GM23248 (cell line): ENCODE measurements at regions not wholly inside any gene's neighbourhood (a gene's known extent, or its start where the extent isn't known, plus 50 kb on each side); places are given as distances from the start of the nearest gene placed in this dataset.

Experiments used
- DNase-seq: peaks from one replicate; pipeline ENCODE4 v3.0.0-alpha.2; 2015
- H2AFZ ChIP-seq: fragments of 200-600 bp; sonication (generic); 2 replicates; pipeline ENCODE4 v1.6.1; 2016; ENCODE audit warnings: antibody characterized with exemption
- H3F3A ChIP-seq: fragments of 200-600 bp; sonication (generic); 2 replicates; pipeline ENCODE4 v1.6.1; 2016; ENCODE audit warnings: mild to moderate bottlenecking, antibody characterized with exemption, mixed run types; ENCODE audit not compliant: insufficient read depth
- H3K27ac ChIP-seq: fragments of 200-600 bp; sonication (generic); 2 replicates; pipeline ENCODE4 v1.5.1; 2016; ENCODE audit warnings: mild to moderate bottlenecking
- H3K27me3 ChIP-seq: fragments of 200-600 bp; sonication (generic); replicated peaks from 2 replicates; pipeline ENCODE4 v1.6.1; 2016; ENCODE audit warnings: mild to moderate bottlenecking; ENCODE audit not compliant: insufficient read depth
- H3K36me3 ChIP-seq: fragments of 200-600 bp; sonication (generic); 2 replicates; pipeline ENCODE4 v1.6.1; 2016; ENCODE audit warnings: low read depth, mild to moderate bottlenecking
- H3K4me1 ChIP-seq: fragments of 200-600 bp; sonication (generic); 2 replicates; pipeline ENCODE4 v1.6.1; 2016; ENCODE audit warnings: mild to moderate bottlenecking; ENCODE audit not compliant: insufficient read depth
- H3K4me2 ChIP-seq: fragments of 200-600 bp; sonication (generic); one replicate; pipeline ENCODE4 v1.6.1; 2016; ENCODE audit warnings: mild to moderate bottlenecking; ENCODE audit not compliant: unreplicated experiment
- H3K4me3 ChIP-seq: fragments of 200-600 bp; sonication (generic); 2 replicates; pipeline ENCODE4 v1.5.1; 2016; ENCODE audit warnings: mild to moderate bottlenecking
- H3K79me2 ChIP-seq: fragments of 200-600 bp; sonication (generic); 2 replicates; pipeline ENCODE4 v1.6.1; 2016; ENCODE audit warnings: mild to moderate bottlenecking; ENCODE audit not compliant: insufficient read depth
- H3K9ac ChIP-seq: fragments of 200-600 bp; sonication (generic); 2 replicates; pipeline ENCODE4 v1.6.1; 2016; ENCODE audit warnings: mild to moderate bottlenecking
- H3K9me2 ChIP-seq: fragments of 200-600 bp; sonication (generic); 2 replicates; pipeline ENCODE4 v1.6.1; 2016; ENCODE audit warnings: mixed run types, mild to moderate bottlenecking, moderate library complexity; ENCODE audit not compliant: insufficient read depth
- H3K9me3 ChIP-seq: fragments of 200-600 bp; sonication (generic); one replicate; pipeline ENCODE4 v1.6.1; 2017; ENCODE audit warnings: low read depth
- H4K20me1 ChIP-seq: fragments of 200-600 bp; sonication (generic); 2 replicates; pipeline ENCODE4 v1.6.0; 2016; ENCODE audit not compliant: insufficient read depth
- EZH2 ChIP-seq: fragments of 200-600 bp; sonication (generic); IDR thresholded peaks from 2 replicates; pipeline ENCODE4 v1.6.1; 2018; ENCODE audit warnings: antibody characterized with exemption, mild to moderate bottlenecking; ENCODE audit not compliant: insufficient read depth, poor library complexity, severe bottlenecking
- EZH2phosphoT487 ChIP-seq: fragments of 200-600 bp; sonication (generic); IDR thresholded peaks from 2 replicates; pipeline ENCODE4 v1.6.1; 2018; ENCODE audit warnings: antibody characterized with exemption, moderate library complexity, mild to moderate bottlenecking, low read depth; ENCODE audit not compliant: insufficient read depth
- WGBS, 2 experiments: methylation state at CpG; one replicate each; pipeline ENCODE4 v1.1.6; 2015 to 2017; ENCODE audit warnings: low lambda C conversion rate in 2 of 2, low coverage in 1 of 2; ENCODE audit errors: missing lambda C conversion rate in 2 of 2; 5-methylcytosine and 5-hydroxymethylcytosine counted together
- in situ Hi-C: fragments of 300-500 bp; cut with MboI; formaldehyde crosslinking; loops from 2 replicates; pipeline ENCODE4 v1.15.0; 2020

DNA sequence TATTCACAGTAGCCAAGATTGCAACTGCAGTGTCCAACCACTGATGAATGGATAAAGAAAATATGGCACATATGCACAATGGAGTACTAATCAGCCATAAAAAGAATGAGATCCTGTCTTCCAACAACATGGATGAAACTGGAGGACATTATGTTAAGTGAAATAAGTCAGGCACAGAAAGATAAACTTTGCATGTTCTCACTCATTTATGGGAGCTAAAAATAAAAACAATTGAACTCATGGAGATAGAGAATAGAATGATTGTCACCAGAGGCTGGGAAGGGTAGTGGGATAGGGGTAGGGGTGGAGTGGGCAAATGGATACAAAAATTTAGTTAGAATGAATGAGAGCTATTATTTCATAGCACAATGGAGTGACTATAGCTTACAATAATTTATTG, 305.5 kb upstream of the ETAA1 start:
- in situ Hi-C loops = no loop called here
- Histone ChIP-seq H3K9me3 (no peaks in the 10 kb centered on the region), H3K9me2 (no peaks in the 10 kb centered on the region), H2AFZ (no peak overlapping the region), H3F3A (no peaks in the 10 kb centered on the region), H3K9ac (no peak overlapping the region), H3K4me1 (no peaks in the 10 kb centered on the region), H3K27me3 (no peaks in the 10 kb centered on the region), H4K20me1 (no peaks in the 10 kb centered on the region), H3K4me3 (no peak overlapping the region), H3K27ac (no peak overlapping the region), H3K36me3 (no peaks in the 10 kb centered on the region), H3K79me2 (no peaks in the 10 kb centered on the region), H3K4me2 (no peak overlapping the region)
- no peak for TF ChIP-seq EZH2phosphoT487
- TF ChIP-seq EZH2 = no peak
- no peak for DNase-seq

DNA sequence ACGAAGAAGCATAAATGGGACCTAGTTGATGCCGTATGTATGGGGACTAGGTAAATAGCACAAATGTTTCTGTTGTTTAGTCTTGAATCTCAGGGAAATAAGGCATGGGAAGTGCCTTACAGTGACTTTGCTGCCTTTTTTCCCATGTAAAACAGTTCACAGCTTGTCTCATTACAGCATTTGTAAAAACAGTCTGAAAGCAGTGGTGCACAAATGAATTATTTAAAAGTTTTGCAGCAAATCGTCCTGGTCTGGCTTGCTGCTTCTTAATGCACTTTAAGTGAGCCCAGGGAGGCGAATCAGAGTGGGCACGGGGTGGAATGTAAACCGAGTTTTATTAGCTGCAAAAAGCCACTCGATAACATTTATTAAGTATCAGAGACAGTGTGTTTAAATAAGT, 302.0 kb upstream of the ETAA1 start:
- no peaks in the 10 kb centered on the region for H3K36me3 ChIP-seq
- no peak overlapping the region for H3K27ac ChIP-seq
- H3F3A ChIP-seq = no peaks in the 10 kb centered on the region
- no peak overlapping the region for H3K4me2 ChIP-seq
- no peaks in the 10 kb centered on the region for H4K20me1 ChIP-seq
- in situ Hi-C loops = no loop called here
- no peaks in the 10 kb centered on the region for H3K79me2 ChIP-seq
- no peak for DNase-seq
- no peaks in the 10 kb centered on the region for H3K4me1 ChIP-seq
- H2AFZ ChIP-seq = no peak overlapping the region
- no peaks in the 10 kb centered on the region for H3K27me3 ChIP-seq
- 62 to 66% methylated on average over 7 of the region's 7 CpGs for WGBS, 2 experiments
- TF ChIP-seq EZH2 = no peak
- no peak for TF ChIP-seq EZH2phosphoT487
- no peaks in the 10 kb centered on the region for H3K9me2 ChIP-seq
- H3K9ac ChIP-seq = no peak overlapping the region
- no peak overlapping the region for H3K4me3 ChIP-seq
- no peaks in the 10 kb centered on the region for H3K9me3 ChIP-seq

DNA sequence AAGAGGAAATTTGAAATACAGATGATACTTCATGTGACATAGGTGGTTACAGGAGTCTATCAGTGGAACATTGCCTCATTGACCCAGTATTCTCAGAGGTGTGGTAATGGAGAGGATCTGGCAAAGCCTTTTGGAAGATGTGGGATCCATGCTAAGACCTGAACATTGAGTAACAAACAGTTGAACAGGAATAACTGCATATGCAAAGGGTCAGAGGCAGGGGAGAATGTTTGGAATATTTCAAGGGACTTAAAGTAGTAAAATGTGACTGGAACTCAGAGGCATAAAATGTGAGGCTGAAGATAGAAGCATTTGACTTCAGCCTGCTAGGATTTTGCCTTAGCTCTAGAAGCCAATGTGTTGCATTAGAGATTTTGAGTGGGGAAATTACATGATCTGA, 300.2 kb upstream of the ETAA1 start:
- H3K36me3 ChIP-seq = no peaks in the 10 kb centered on the region
- H3F3A ChIP-seq = no peaks in the 10 kb centered on the region
- H3K27me3 ChIP-seq = no peaks in the 10 kb centered on the region
- DNase-seq = no peak
- H3K9me2 ChIP-seq = no peaks in the 10 kb centered on the region
- no peak overlapping the region for H3K4me3 ChIP-seq
- no peak overlapping the region for H2AFZ ChIP-seq
- TF ChIP-seq EZH2phosphoT487 = no peak
- TF ChIP-seq EZH2 = no peak
- H3K27ac ChIP-seq = no peak overlapping the region
- H3K4me1 ChIP-seq = no peaks in the 10 kb centered on the region
- no peak overlapping the region for H3K4me2 ChIP-seq
- H3K79me2 ChIP-seq = no peaks in the 10 kb centered on the region
- no peak overlapping the region for H3K9ac ChIP-seq
- H4K20me1 ChIP-seq = no peaks in the 10 kb centered on the region
- in situ Hi-C loops = no loop called here
- H3K9me3 ChIP-seq = no peaks in the 10 kb centered on the region

DNA sequence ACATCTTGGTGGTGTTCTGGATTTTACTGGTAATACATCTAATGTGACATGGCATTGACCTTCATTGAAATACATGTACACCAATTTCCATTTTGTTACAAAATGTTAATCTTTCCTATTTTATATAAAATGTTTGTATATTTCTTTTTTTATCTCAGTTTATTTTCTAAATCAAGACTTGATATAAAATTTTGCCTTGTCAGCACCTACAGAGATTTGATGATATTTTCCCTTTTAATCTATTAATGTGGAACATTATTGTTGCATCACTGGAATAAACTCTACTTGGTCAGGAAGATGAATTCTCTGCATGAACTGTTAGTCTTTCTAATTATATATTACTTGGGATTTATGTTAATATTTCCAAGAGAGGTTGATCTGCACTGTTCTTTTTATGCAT, 294.0 kb upstream of the ETAA1 start:
- no peak overlapping the region for H3K4me2 ChIP-seq
- H3K9me2 ChIP-seq = no peaks in the 10 kb centered on the region
- no peak overlapping the region for H2AFZ ChIP-seq
- no peak overlapping the region for H3K27ac ChIP-seq
- no peak for DNase-seq
- no peaks in the 10 kb centered on the region for H3K4me1 ChIP-seq
- no peaks in the 10 kb centered on the region for H3K36me3 ChIP-seq
- TF ChIP-seq EZH2 (no peak), EZH2phosphoT487 (no peak)
- H4K20me1 ChIP-seq = no peaks in the 10 kb centered on the region
- no peaks in the 10 kb centered on the region for H3K27me3 ChIP-seq
- H3K4me3 ChIP-seq = no peak overlapping the region
- in situ Hi-C loops = no loop called here
- no peaks in the 10 kb centered on the region for H3K79me2 ChIP-seq
- H3K9ac ChIP-seq = no peak overlapping the region
- no peaks in the 10 kb centered on the region for H3K9me3 ChIP-seq
- H3F3A ChIP-seq = no peaks in the 10 kb centered on the region

DNA sequence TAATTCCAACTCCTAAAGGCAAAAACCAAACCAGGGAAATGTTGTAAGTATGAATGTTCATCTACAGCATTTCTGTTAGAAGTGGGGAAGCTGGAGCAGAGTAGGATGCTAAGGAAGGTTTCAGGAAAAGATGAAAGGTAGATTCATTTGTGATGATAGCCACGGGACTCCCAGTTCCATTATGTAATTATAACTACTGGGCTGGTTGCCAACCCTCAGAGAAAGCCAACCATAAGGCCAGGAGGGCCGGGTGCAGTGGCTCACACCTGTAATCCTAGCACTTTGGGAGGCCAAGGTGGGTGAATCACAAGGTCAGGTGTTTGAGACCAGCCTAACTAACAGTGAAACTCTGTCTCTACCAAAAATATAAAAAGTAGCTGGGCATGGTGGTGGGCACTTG, 288.9 kb upstream of the ETAA1 start:
- Histone ChIP-seq H3K27me3 (no peaks in the 10 kb centered on the region), H3K36me3 (no peaks in the 10 kb centered on the region), H3K9ac (no peak overlapping the region), H3K79me2 (no peaks in the 10 kb centered on the region), H3K4me2 (no peak overlapping the region), H3K9me2 (no peaks in the 10 kb centered on the region), H3K4me3 (no peak overlapping the region), H3K27ac (no peak overlapping the region), H3K9me3 (no peaks in the 10 kb centered on the region), H2AFZ (no peak overlapping the region), H3K4me1 (no peaks in the 10 kb centered on the region), H3F3A (no peaks in the 10 kb centered on the region), H4K20me1 (no peaks in the 10 kb centered on the region)
- in situ Hi-C loops = no loop called here
- WGBS, 2 experiments = 5 to 9% methylated on average over 2 of the region's 2 CpGs
- TF ChIP-seq EZH2phosphoT487 (no peak), EZH2 (no peak)
- DNase-seq = no peak
